ENCODE measurements at regions not wholly inside any gene's neighbourhood (a gene's known extent, or its start where the extent isn't known, plus 50 kb on each side); places are given as distances from the start of the nearest gene placed in this dataset.

DNA sequence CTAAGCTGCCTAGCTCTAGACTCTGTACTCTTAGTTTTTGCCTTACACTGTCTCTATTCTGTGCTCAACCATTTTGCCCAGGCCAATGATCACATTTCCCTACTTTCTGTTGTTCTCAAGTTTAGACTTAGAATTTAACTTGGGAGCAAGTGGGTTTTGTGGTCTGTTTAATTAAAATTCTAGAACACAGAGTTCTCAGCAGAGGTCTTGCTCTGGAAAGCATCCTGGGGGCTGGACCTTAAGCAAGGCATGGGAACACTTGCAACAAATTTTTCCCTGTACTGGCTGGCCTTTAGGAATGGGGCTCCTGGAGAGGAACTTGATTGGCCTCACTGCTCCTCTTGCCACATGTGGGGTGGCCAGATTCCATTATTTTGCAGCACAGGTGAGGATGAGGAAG is 236.3 kb upstream of the LRTM1 start:
- no peak for DNase-seq (ENCODE audit: low spot score)
- no peak for ATAC-seq
- Mint-ChIP-seq H3K4me3 (no peak overlapping the region), H3K4me1 (peaks cover 16% of the 10 kb centered on the region), H3K9me3 (no peaks in the 10 kb centered on the region), H3K27ac (no peak overlapping the region), H3K36me3 (no peaks in the 10 kb centered on the region), H3K27me3 (ENCODE audit: low read depth) (no peaks in the 10 kb centered on the region)
- CTCF ChIA-PET, result no interaction called here
- POLR2A ChIA-PET, result no interaction called here
- TF ChIP-seq NFATC4 (CRISPR knock-in tag; IDR thresholded peaks at IDR 0.05) (no peak), TEAD4 (CRISPR knock-in tag; IDR thresholded peaks at IDR 0.05) (no peak), ZNF423 (CRISPR knock-in tag; IDR thresholded peaks at IDR 0.05) (no peak), NFYB (CRISPR knock-in tag; conservative IDR thresholded peaks at IDR 0.05; ENCODE audit: low read depth) (no peak)
- TF ChIP-seq, protein P1, sequence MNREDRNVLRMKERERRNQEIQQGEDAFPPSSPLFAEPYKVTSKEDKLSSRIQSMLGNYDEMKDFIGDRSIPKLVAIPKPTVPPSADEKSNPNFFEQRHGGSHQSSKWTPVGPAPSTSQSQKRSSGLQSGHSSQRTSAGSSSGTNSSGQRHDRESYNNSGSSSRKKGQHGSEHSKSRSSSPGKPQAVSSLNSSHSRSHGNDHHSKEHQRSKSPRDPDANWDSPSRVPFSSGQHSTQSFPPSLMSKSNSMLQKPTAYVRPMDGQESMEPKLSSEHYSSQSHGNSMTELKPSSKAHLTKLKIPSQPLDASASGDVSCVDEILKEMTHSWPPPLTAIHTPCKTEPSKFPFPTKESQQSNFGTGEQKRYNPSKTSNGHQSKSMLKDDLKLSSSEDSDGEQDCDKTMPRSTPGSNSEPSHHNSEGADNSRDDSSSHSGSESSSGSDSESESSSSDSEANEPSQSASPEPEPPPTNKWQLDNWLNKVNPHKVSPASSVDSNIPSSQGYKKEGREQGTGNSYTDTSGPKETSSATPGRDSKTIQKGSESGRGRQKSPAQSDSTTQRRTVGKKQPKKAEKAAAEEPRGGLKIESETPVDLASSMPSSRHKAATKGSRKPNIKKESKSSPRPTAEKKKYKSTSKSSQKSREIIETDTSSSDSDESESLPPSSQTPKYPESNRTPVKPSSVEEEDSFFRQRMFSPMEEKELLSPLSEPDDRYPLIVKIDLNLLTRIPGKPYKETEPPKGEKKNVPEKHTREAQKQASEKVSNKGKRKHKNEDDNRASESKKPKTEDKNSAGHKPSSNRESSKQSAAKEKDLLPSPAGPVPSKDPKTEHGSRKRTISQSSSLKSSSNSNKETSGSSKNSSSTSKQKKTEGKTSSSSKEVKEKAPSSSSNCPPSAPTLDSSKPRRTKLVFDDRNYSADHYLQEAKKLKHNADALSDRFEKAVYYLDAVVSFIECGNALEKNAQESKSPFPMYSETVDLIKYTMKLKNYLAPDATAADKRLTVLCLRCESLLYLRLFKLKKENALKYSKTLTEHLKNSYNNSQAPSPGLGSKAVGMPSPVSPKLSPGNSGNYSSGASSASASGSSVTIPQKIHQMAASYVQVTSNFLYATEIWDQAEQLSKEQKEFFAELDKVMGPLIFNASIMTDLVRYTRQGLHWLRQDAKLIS (CRISPR knock-in tag; IDR thresholded peaks at IDR 0.05; ENCODE audit: borderline replicate concordance), result no peak
- TF ChIP-seq, protein P2, sequence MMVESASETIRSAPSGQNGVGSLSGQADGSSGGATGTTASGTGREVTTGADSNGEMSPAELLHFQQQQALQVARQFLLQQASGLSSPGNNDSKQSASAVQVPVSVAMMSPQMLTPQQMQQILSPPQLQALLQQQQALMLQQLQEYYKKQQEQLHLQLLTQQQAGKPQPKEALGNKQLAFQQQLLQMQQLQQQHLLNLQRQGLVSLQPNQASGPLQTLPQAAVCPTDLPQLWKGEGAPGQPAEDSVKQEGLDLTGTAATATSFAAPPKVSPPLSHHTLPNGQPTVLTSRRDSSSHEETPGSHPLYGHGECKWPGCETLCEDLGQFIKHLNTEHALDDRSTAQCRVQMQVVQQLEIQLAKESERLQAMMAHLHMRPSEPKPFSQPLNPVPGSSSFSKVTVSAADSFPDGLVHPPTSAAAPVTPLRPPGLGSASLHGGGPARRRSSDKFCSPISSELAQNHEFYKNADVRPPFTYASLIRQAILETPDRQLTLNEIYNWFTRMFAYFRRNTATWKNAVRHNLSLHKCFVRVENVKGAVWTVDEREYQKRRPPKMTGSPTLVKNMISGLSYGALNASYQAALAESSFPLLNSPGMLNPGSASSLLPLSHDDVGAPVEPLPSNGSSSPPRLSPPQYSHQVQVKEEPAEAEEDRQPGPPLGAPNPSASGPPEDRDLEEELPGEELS (CRISPR knock-in tag; IDR thresholded peaks at IDR 0.05), result no peak
- TF ChIP-seq, protein P3, sequence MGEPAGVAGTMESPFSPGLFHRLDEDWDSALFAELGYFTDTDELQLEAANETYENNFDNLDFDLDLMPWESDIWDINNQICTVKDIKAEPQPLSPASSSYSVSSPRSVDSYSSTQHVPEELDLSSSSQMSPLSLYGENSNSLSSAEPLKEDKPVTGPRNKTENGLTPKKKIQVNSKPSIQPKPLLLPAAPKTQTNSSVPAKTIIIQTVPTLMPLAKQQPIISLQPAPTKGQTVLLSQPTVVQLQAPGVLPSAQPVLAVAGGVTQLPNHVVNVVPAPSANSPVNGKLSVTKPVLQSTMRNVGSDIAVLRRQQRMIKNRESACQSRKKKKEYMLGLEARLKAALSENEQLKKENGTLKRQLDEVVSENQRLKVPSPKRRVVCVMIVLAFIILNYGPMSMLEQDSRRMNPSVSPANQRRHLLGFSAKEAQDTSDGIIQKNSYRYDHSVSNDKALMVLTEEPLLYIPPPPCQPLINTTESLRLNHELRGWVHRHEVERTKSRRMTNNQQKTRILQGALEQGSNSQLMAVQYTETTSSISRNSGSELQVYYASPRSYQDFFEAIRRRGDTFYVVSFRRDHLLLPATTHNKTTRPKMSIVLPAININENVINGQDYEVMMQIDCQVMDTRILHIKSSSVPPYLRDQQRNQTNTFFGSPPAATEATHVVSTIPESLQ (CRISPR knock-in tag; IDR thresholded peaks at IDR 0.05), result no peak

DNA sequence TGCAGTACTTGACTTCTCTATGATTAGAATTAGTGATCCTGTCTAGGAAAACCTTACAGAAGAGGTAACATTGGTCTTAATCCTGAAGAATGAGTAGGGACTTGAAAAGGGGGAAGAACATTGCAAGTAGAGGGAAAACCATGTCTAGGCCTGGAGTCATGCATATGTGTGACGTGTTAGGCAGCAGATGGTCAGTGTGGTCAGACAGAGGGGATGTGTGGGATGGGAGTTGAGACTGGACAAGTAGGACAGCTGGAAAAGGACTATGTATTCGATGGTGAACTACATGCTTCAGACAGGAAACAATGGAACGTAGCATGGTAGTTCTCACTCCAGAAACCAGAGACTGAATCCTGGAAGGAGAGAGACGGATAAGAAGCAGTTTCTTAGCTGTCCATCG is 235.6 kb upstream of the LRTM1 start:
- TF ChIP-seq, protein P3 (CRISPR knock-in tag; IDR thresholded peaks at IDR 0.05), result no peak
- H3K9me3 Mint-ChIP-seq, result no peaks in the 10 kb centered on the region
- no peak overlapping the region for H3K27ac Mint-ChIP-seq
- no peak overlapping the region for H3K4me3 Mint-ChIP-seq
- no peaks in the 10 kb centered on the region for H3K27me3 Mint-ChIP-seq (ENCODE audit: low read depth)
- H3K36me3 Mint-ChIP-seq, result no peaks in the 10 kb centered on the region
- POLR2A ChIA-PET, result no interaction called here
- DNase-seq (ENCODE audit: low spot score), result no peak
- H3K4me1 Mint-ChIP-seq, result peaks cover 16% of the 10 kb centered on the region
- no peak for ATAC-seq
- CTCF ChIA-PET, result interaction anchor here (0.8 kb wide), 1 partner anchor 18 kb away, joined by 4 read pairs; no protein-coding TSS in a partner anchor

DNA sequence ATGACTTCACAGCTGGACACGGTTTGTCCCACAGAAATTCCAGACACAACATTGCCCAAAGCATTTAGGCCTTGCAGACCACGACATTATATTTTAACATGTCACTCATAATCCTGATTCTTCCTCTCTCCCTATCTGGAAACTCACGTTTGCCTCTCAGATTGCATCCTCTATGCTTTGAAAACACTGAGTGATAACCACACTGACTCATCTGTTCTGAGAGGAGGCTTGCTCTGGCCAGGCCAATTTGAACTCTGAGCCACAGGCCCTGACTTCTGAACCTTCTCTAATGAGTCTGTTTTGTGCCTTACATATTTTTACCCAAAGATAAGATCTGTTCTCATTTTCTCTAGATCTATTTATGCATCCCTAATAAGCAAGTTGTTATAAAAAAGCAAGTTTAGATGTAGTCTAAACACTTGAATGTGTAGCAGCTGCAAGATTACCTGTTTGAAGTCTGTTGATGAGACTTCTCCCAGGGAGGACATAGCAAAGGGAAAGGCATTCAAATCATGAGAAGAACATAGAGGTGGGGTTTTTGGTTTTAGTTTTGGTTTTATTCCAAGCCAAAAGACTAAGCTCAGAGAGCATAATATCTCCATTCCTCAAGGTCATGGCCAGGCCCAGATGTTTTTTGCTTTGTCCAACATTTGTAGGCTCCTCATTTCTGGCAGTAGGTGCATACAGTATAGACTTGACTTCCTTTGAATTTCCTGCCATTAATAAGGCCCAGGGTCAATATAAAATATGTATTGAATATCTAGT is 234.4 kb upstream of the LRTM1 start:
- ATAC-seq, result no peak
- no peak for DNase-seq (ENCODE audit: low spot score)
- Mint-ChIP-seq H3K27ac (no peak overlapping the region), H3K4me1 (peaks cover 16% of the 10 kb centered on the region), H3K27me3 (ENCODE audit: low read depth) (no peaks in the 10 kb centered on the region), H3K4me3 (no peak overlapping the region), H3K9me3 (no peaks in the 10 kb centered on the region), H3K36me3 (no peaks in the 10 kb centered on the region)
- CTCF ChIA-PET, result no interaction called here
- POLR2A ChIA-PET, result no interaction called here
- no peak for TF ChIP-seq ZNF671 (CRISPR knock-in tag; IDR thresholded peaks at IDR 0.05)
- TF ChIP-seq, protein P4, sequence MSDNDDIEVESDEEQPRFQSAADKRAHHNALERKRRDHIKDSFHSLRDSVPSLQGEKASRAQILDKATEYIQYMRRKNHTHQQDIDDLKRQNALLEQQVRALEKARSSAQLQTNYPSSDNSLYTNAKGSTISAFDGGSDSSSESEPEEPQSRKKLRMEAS (CRISPR knock-in tag; IDR thresholded peaks at IDR 0.05), result no peak
- no peak for TF ChIP-seq FOXJ3 (CRISPR knock-in tag; IDR thresholded peaks at IDR 0.05; ENCODE audit: borderline replicate concordance)
- TF ChIP-seq, protein P5, sequence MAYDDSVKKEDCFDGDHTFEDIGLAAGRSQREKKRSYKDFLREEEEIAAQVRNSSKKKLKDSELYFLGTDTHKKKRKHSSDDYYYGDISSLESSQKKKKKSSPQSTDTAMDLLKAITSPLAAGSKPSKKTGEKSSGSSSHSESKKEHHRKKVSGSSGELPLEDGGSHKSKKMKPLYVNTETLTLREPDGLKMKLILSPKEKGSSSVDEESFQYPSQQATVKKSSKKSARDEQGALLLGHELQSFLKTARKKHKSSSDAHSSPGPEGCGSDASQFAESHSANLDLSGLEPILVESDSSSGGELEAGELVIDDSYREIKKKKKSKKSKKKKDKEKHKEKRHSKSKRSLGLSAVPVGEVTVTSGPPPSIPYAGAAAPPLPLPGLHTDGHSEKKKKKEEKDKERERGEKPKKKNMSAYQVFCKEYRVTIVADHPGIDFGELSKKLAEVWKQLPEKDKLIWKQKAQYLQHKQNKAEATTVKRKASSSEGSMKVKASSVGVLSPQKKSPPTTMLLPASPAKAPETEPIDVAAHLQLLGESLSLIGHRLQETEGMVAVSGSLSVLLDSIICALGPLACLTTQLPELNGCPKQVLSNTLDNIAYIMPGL (CRISPR knock-in tag; IDR thresholded peaks at IDR 0.05), result no peak
- TF ChIP-seq, protein P1 (CRISPR knock-in tag; IDR thresholded peaks at IDR 0.05; ENCODE audit: borderline replicate concordance), result no peak
- no peak for TF ChIP-seq NR3C1 (CRISPR knock-in tag; conservative IDR thresholded peaks at IDR 0.05; ENCODE audit: low read depth)
